ENCODE measurements at regions not wholly inside any gene's neighbourhood (a gene's known extent, or its start where the extent isn't known, plus 50 kb on each side); places are given as distances from the start of the nearest gene placed in this dataset.

GRCh38 chr11:121722431-121723245 is 269.9 kb upstream of the SORL1-AS1 start (continued):
- TF ChIP-seq, protein P1, sequence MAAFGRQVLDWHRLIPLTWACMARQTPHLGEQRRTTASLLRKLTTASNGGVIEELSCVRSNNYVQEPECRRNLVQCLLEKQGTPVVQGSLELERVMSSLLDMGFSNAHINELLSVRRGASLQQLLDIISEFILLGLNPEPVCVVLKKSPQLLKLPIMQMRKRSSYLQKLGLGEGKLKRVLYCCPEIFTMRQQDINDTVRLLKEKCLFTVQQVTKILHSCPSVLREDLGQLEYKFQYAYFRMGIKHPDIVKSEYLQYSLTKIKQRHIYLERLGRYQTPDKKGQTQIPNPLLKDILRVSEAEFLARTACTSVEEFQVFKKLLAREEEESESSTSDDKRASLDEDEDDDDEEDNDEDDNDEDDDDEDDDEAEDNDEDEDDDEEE (CRISPR knock-in tag; IDR thresholded peaks at IDR 0.05): 0 out of 2 replicates have a peak, but pooled peaks have one; percentile 60
- TF ChIP-seq RFXANK (CRISPR knock-in tag; IDR thresholded peaks at IDR 0.05): no peak
- peak; percentile 74 for TF ChIP-seq REXO4 (CRISPR knock-in tag; IDR thresholded peaks at IDR 0.05; ENCODE audit: borderline replicate concordance)
- peak; percentile 95 for TF ChIP-seq ZNF605 (CRISPR knock-in tag; IDR thresholded peaks at IDR 0.05)
- TF ChIP-seq XBP1 (CRISPR knock-in tag; IDR thresholded peaks at IDR 0.05): peak; percentile 46; the same call in 1 of the 2 replicates
- no peak for TF ChIP-seq ZNF10 (CRISPR knock-in tag; IDR thresholded peaks at IDR 0.05; ENCODE audit: borderline replicate concordance, low read depth)
- no peak for TF ChIP-seq CHCHD3 (CRISPR knock-in tag; IDR thresholded peaks at IDR 0.05)
- TF ChIP-seq HDAC1 (CRISPR knock-in tag; IDR thresholded peaks at IDR 0.05): peak; percentile 62; the same call in 1 of the 2 replicates
- TF ChIP-seq ZBTB40 (IDR thresholded peaks at IDR 0.05): no peak
- TF ChIP-seq ZBTB40 (CRISPR knock-in tag; IDR thresholded peaks at IDR 0.05): peak; percentile 26; the same call in 1 of the 2 replicates
- TF ChIP-seq IRF9 (CRISPR knock-in tag; IDR thresholded peaks at IDR 0.05; ENCODE audit: borderline replicate concordance): 0 out of 2 replicates have a peak, but pooled peaks have one; percentile 47
- TF ChIP-seq NAIF1 (CRISPR knock-in tag; IDR thresholded peaks at IDR 0.05; ENCODE audit: borderline replicate concordance): peak; percentile 63; the same call in 1 of the 2 replicates
- peak; percentile 82 for TF ChIP-seq FOXA3 (CRISPR knock-in tag; IDR thresholded peaks at IDR 0.05)
- TF ChIP-seq NFATC3 (CRISPR knock-in tag; IDR thresholded peaks at IDR 0.05): peak; percentile 86
- peak; percentile 92 for TF ChIP-seq ZNF792 (CRISPR knock-in tag; IDR thresholded peaks at IDR 0.05)

Data from HepG2 (cell line).